Gastroesophageal sphincter (tissue), 3 donors: ENCODE measurements at regions not wholly inside any gene's neighbourhood (a gene's known extent, or its start where the extent isn't known, plus 50 kb on each side); places are given as distances from the start of the nearest gene placed in this dataset.

ENCODE experiments used
- POLR2A ChIP-seq, 2 donors: fragments of 450-650 bp; IDR thresholded peaks; one replicate each; pipeline ENCODE4 v1.6.1; 2017; ENCODE audit warnings: antibody characterized with exemption in 2 of 2, mild to moderate bottlenecking in 2 of 2, moderate library complexity in 1 of 2
- POLR2AphosphoS5 ChIP-seq: sonication (generic); formaldehyde crosslinking; IDR thresholded peaks from one replicate; pipeline ENCODE4 v1.6.1; 2017; ENCODE audit warnings: antibody characterized with exemption
- TF ChIP-seq, protein P1 (sequence below), 4 experiments: fragments of 200-600 bp in 2 of 4; fragments of 450-650 bp in 2 of 4; sonication (generic) in 1 of 4; IDR thresholded peaks; one replicate each; pipeline ENCODE4 v1.5.1; 2017 to 2019; ENCODE audit warnings: antibody characterized with exemption in 4 of 4, mild to moderate bottlenecking in 2 of 4, moderate library complexity in 2 of 4

- TF ChIP-seq POLR2A (IDR thresholded peaks at IDR 0.05): no peak
- TF ChIP-seq, protein P1, sequence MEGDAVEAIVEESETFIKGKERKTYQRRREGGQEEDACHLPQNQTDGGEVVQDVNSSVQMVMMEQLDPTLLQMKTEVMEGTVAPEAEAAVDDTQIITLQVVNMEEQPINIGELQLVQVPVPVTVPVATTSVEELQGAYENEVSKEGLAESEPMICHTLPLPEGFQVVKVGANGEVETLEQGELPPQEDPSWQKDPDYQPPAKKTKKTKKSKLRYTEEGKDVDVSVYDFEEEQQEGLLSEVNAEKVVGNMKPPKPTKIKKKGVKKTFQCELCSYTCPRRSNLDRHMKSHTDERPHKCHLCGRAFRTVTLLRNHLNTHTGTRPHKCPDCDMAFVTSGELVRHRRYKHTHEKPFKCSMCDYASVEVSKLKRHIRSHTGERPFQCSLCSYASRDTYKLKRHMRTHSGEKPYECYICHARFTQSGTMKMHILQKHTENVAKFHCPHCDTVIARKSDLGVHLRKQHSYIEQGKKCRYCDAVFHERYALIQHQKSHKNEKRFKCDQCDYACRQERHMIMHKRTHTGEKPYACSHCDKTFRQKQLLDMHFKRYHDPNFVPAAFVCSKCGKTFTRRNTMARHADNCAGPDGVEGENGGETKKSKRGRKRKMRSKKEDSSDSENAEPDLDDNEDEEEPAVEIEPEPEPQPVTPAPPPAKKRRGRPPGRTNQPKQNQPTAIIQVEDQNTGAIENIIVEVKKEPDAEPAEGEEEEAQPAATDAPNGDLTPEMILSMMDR (IDR thresholded peaks at IDR 0.05): no peak
- no peak for TF ChIP-seq POLR2AphosphoS5
Observed at GRCh38 chr9:29830821-29831220, 2257.5 kb upstream of the C9orf72 start.
